ENCODE measurements at regions not wholly inside any gene's neighbourhood (a gene's known extent, or its start where the extent isn't known, plus 50 kb on each side); places are given as distances from the start of the nearest gene placed in this dataset.

DNA sequence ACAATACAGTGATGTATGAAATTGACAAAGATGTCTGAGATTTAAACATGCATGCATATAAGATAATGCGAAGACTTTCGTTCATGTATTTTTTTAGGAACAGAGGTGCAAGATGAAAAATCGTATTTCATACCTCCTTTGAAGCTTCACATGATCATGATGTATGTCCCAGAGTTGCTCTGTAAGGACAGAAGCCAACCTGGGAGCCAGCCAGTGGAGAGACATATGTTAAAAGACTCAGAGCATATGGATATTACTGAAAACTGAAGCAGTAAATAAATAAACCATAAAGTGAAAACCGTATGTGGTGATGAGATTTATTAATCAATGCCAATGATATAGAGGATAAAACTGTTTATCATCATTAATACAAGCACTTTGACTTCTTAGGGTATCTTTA, 424.4 kb upstream of the NETO1 start:
- TF ChIP-seq POLR2A (IDR thresholded peaks at IDR 0.05) = no peak
- TF ChIP-seq CTCF (IDR thresholded peaks at IDR 0.05) = no peak
